K562 (cell line): ENCODE measurements at regions not wholly inside any gene's neighbourhood (a gene's known extent, or its start where the extent isn't known, plus 50 kb on each side); places are given as distances from the start of the nearest gene placed in this dataset.

Source experiments
- CBFB ChIP-seq: sonication (generic); formaldehyde crosslinking; IDR thresholded peaks from 2 replicates; pipeline ENCODE4 v1.4.0; 2020; ENCODE audit warnings: mild to moderate bottlenecking, missing genetic modification reagents
- RCOR1 ChIP-seq, 2 experiments: IDR thresholded peaks; 2 replicates each; pipeline ENCODE4 v1.6.1; 2012; ENCODE audit warnings: low read depth in 2 of 2, low read length in 2 of 2, borderline replicate concordance in 1 of 2, improper control_type of control experiment in 1 of 2
- SIN3A ChIP-seq, 2 experiments: fragments of 150-350 bp in 1 of 2; IDR thresholded peaks; 2 replicates each; pipeline ENCODE4 v1.6.1; 2011 to 2016; ENCODE audit warnings: borderline replicate concordance in 2 of 2, low read depth in 2 of 2, low read length in 2 of 2, mild to moderate bottlenecking in 2 of 2, moderate library complexity in 2 of 2; ENCODE audit not compliant: control insufficient read depth in 1 of 2
- SMARCB1 ChIP-seq: IDR thresholded peaks from 2 replicates; pipeline ENCODE4 v1.6.1; 2011; ENCODE audit warnings: improper control_type of control experiment, low read depth; ENCODE audit not compliant: insufficient read length
- ZNF174 ChIP-seq: fragments of 250-450 bp; sonication (Bioruptor Pico); IDR thresholded peaks from 2 replicates; pipeline ENCODE4 v1.4.0; 2020; ENCODE audit warnings: mild to moderate bottlenecking
- ZNF696 ChIP-seq: fragments of 250-450 bp; sonication (Bioruptor Pico); conservative IDR thresholded peaks from 2 replicates; pipeline ENCODE4 v1.4.0; 2020; ENCODE audit warnings: mild to moderate bottlenecking, moderate library complexity
- TF ChIP-seq, protein P1 (sequence below): fragments of 450-650 bp; IDR thresholded peaks from 2 replicates; pipeline ENCODE4 v1.6.1; 2016; ENCODE audit warnings: low read depth

GRCh38 chr11:115577701-115578100 is 73.5 kb upstream of the CADM1 start (continued):
- TF ChIP-seq, protein P1, sequence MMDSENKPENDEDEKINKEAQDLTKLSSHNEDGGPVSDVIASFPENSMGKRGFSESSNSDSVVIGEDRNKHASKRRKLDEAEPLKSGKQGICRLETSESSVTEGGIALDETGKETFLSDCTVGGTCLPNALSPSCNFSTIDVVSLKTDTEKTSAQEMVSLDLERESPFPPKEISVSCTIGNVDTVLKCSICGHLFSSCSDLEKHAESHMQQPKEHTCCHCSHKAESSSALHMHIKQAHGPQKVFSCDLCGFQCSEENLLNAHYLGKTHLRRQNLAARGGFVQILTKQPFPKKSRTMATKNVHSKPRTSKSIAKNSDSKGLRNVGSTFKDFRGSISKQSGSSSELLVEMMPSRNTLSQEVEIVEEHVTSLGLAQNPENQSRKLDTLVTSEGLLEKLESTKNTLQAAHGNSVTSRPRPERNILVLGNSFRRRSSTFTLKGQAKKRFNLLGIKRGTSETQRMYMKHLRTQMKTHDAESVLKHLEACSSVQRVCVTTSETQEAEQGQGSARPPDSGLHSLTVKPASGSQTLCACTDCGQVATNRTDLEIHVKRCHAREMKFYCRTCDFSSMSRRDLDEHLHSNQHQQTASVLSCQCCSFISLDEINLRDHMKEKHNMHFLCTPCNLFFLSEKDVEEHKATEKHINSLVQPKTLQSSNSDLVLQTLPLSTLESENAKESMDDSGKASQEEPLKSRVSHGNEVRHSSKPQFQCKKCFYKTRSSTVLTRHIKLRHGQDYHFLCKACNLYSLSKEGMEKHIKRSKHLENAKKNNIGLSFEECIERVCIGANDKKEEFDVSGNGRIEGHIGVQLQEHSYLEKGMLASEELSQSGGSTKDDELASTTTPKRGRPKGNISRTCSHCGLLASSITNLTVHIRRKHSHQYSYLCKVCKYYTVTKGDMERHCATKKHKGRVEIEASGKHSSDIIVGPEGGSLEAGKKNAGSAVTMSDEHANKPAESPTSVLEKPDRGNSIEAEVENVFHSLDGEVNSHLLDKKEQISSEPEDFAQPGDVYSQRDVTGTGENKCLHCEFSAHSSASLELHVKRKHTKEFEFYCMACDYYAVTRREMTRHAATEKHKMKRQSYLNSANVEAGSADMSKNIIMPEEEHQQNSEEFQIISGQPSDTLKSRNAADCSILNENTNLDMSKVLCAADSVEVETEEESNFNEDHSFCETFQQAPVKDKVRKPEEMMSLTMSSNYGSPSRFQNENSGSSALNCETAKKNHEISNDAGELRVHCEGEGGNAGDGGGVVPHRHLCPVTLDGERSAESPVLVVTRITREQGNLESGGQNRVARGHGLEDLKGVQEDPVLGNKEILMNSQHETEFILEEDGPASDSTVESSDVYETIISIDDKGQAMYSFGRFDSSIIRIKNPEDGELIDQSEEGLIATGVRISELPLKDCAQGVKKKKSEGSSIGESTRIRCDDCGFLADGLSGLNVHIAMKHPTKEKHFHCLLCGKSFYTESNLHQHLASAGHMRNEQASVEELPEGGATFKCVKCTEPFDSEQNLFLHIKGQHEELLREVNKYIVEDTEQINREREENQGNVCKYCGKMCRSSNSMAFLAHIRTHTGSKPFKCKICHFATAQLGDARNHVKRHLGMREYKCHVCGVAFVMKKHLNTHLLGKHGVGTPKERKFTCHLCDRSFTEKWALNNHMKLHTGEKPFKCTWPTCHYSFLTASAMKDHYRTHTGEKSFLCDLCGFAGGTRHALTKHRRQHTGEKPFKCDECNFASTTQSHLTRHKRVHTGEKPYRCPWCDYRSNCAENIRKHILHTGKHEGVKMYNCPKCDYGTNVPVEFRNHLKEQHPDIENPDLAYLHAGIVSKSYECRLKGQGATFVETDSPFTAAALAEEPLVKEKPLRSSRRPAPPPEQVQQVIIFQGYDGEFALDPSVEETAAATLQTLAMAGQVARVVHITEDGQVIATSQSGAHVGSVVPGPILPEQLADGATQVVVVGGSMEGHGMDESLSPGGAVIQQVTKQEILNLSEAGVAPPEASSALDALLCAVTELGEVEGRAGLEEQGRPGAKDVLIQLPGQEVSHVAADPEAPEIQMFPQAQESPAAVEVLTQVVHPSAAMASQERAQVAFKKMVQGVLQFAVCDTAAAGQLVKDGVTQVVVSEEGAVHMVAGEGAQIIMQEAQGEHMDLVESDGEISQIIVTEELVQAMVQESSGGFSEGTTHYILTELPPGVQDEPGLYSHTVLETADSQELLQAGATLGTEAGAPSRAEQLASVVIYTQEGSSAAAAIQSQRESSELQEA = no peak
- TF ChIP-seq SIN3A (IDR thresholded peaks at IDR 0.05; ENCODE audit: borderline replicate concordance in 2 of 2, control insufficient read depth in 1 of 2, low read depth in 2 of 2, low read length in 2 of 2) (no peak), ZNF696 (CRISPR knock-in tag) (no peak), ZNF174 (CRISPR knock-in tag) (no peak), SMARCB1 (no peak), CBFB (CRISPR knock-in tag) (no peak), RCOR1 (IDR thresholded peaks at IDR 0.05; ENCODE audit: borderline replicate concordance in 1 of 2, low read depth in 2 of 2, low read length in 2 of 2) (no peak)
